HG03060 (cell line): ENCODE measurements at regions not wholly inside any gene's neighbourhood (a gene's known extent, or its start where the extent isn't known, plus 50 kb on each side); places are given as distances from the start of the nearest gene placed in this dataset.
"Not testable (repeated sequence)": the region's sequence is repeated elsewhere in the genome, so short reads cannot be mapped to it uniquely, and the experiment has no call there.

Source experiments
- ATAC-seq: cut with Tn5 transposase; IDR thresholded peaks from one replicate; pipeline ENCODE4 v1.9.1; 2021; ENCODE audit warnings: low read depth, moderate number of reproducible peaks; ENCODE audit not compliant: unreplicated experiment

DNA sequence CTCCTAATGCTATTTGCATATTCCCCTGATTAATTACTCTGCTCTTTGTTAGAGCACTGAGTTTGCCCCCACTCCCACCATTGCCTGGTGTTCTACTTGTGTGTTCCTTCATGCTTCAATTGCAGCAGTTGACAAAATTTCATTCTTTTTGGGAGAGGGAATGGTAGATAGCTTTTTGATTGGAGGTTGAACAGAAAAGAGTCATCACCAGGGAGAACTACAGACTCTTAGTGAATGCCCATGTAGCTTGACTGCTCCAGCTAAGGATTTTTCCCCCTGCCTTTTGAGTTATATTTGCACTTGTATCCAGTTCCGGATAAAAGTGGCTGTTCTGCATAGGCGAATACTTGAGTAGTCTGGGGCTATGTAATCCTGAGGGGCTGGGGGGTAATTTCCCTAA is 183.9 kb downstream of the ETNK1 start:
- no peak for ATAC-seq

DNA sequence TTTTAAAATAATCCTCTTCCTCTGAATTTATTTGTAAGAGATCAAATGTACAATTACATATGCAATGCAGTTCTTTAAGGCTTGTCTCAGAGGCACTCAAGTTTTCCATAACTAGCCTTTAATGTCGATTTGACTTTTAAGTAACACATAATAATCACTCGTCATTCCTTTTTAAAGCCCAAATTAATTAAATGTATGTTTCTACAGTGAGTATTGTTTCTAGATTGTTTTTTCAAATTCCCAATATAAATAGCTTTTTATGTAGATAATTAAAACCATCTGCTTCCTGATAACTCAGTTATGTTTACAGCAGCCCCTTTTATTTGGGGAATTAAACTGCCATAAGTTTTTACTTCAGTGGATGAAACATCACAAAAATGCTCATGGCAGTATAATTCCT is 185.1 kb downstream of the ETNK1 start:
- ATAC-seq = no peak

DNA sequence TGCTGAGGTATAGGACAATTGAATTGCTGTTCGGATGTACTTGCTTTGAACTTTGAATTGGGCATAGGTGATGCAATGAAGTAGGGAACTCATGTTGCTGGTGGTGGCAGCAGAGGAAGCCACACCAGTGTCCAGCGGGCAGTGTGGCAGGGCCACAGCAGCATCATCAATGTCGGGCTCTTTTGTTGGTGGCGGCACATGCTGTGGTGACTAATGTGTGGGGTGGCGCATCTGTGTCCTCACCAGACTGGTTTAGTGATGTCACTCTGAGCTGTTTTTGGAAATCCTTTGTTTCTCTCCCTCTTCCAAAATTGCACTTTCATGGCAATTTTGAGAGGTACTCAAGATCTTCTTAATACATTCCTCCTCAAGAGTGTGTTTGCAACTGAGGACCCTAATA is 187.6 kb downstream of the ETNK1 start:
- ATAC-seq = no peak

DNA sequence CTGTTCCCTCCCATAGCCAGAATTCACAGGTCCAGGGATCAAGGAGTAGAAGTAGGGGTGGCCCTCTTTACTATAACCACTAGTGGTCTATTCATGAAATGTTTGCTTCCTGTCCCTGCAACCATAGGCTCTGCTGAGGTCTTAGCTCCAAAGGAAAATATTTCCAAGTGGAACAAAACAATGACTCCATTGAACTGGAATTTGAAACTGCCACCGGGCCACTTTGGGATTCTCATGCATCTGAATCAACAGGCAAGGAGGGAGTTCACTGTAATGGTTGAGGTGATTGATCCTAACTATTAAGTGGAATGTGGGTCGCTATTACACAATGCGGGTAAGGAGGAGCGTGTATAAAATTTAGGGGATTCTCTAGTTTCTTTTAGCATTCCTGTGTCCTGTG is 197.0 kb downstream of the ETNK1 start:
- ATAC-seq = no peak

DNA sequence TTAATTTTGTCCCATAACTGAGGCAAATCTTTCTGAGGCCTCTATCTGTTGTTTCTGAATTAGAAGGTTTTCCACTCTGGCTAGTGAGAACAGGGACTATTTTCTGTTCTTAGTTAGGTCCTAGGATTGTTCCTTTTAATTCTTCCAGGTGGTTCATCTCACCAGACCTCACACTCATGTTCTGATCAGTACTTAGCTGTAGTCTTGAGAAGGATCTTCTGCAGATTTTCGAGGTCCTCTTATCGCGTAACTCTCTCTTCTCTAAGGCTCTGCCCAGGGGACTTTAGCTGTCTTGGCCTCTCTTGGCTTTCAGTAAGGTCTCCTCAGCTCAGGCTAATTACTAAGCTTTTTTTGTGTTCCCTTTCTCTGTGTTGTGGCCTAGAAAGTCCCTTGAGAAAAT is 201.1 kb downstream of the ETNK1 start:
- ATAC-seq = no peak

DNA sequence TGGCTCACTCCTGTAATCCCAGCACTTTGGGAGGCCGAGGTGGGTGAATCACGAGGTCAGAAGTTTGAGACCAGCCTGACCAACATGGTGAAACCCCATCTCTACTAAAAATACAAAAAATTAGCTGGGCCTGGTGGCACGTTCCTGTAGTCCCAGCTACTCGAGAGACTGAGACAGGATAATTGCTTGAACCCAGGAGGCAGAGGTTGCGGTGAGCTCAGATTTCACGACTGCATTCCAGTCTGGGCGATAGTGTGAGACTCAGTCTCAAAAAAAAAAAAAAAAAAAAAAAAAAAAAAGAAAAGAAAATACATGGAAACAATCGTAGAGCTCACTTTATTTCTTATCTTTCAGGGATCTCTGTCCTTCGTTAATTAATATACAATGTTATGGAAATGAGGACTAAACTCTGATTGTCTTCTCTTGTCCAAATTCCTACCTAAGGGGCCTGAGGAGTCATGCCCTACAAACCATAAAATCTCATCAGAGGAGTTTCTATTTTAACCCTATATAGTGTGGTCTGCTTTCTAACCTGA is 201.5 kb downstream of the ETNK1 start:
- not testable (repeated sequence) for ATAC-seq

DNA sequence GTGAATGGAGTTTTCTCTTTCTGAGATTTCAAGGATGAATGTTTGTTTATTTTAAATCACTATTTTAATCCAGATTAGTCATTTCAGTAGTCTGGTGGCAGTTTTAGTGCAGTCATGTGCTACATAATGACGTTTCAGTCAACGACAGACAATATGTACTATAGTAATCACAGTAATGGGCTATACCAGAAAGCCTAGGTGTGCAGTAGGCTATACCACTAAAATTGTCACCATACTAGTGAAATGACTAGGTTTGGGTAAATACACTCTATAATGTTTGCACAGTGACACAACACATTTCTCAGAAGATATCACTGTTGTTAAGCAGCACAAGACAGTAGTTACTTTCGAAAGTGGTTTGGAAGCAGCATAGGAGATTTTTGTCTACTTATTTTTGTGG is 203.1 kb downstream of the ETNK1 start:
- ATAC-seq = peak; percentile 89

DNA sequence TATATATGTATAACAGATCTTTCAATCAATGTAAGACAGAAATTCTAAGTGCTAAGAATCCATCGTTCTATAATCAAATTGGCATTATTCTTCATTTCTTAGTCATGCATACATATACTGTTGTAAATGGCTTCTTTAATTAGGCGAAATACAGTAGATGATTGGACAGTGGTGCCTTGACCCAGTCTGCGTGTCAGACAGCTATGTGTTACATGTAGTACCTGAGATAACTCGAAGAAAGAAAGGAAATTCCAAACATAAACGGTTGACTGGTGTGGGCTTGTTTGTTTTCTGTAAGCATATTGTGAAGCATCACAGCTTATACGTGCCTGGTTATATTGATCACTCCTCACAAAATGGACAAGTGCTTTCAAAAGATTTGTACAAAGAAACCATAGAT is 210.5 kb downstream of the ETNK1 start:
- ATAC-seq = no peak

DNA sequence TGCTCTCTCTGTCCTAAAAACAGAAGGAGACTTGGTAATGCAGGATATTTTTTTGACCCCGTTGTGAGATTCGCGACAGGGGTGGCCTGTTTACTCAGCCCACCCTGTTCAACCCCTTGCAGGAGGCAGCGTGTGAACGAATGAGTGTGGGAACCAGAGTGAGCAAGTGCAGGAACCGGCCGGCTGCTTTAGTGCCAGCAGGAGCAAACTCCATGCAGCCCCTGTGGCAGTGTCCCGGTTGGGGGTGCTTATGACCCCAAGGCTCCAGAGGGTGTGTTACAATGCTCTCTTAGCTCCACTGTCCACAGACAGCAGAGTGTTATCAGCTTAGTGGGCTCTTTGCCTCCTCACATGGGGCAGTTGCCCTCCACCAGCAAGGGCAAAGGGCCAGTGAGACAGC is 225.2 kb downstream of the ETNK1 start:
- no peak for ATAC-seq

DNA sequence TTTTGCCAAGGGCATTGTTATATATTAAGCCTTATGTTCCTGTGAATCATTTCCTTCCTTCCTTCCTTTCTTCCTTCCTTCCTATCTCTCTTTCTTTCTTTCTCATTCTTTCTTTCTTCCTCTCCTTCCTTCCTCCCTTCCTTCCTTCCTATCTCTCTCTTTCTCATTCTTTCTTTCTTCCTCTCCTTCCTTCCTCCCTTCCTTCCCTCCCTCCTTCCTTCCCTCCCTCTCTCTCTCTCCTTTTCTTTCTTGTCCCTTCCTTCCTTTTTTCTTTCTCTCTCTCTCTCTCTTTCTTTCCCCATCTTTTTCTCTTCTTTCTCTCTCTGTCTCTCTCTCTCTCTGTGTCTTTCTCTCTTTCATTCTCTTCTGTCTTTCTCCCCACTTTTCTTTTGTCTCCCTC is 226.6 kb downstream of the ETNK1 start:
- ATAC-seq = no peak

DNA sequence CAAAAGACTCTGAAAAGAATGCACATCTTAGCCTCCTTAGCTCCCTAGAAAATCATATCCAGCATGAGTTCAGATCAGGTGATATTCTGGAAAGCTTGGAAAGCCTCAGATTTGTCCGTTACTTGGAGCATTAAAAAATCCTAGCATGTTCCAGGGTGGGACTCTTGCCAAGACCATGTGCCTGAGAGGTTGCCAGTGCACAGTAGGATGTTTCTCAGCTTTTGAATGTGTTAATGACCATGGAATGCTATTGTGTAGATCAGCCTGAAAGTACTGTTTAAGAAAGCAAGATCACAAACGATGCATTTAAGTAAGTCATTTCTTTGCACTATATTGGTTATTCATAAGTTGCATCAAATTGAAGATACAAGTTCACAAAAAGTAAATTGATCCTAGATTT is 230.5 kb downstream of the ETNK1 start:
- no peak for ATAC-seq

DNA sequence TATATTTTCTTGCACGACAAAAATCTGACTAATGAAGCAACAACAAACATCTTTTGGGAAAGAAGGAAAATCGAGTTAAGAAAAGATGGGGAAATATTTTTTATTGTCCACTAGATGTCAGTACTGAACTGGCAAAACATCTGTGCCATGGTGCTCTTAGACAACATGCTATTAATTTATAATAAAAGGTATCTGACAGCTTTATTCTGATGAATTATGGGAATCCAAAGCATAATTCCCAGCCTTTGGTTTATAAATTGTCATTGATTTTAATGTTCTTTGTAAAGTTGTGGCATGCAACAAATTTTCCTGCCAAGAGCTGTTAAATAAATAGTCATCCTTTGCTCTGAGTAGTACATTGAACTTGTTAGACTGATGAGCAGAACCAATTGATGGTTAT is 231.2 kb downstream of the ETNK1 start:
- no peak for ATAC-seq

DNA sequence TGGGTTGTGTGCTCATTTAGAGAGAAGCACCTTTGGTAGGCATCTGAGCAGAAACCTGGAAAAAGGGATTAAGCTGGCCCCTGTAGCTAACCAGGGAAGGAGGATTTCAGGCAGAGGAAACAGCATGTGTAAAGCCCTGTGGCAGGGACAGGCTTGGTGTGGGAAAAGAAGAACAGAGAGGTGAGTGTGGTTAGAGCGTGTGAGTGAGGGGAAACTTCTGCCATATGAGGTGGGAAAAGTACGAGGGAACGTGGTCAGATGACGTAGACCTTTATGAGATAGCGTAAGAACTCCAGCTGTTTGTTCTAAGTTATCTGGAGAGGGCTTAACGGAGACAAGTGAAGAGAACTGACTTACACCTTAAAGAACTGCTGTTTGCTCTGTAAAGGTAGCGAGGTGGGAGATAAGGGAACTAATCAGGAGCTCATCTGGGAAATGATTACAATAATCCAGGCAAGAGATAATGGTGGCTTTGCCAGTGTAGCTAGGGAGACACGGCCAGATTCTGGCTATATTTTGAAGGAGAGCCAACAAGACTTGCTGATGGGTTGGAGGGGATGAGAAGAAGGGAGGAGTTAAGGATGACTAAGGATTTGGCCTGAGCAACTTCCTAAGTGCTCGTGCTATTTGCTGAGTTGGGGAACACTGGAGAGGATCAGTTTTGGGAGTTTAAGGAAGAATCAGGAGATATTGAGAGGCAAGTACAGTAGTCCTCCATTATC is 234.0 kb downstream of the ETNK1 start:
- ATAC-seq = no peak

DNA sequence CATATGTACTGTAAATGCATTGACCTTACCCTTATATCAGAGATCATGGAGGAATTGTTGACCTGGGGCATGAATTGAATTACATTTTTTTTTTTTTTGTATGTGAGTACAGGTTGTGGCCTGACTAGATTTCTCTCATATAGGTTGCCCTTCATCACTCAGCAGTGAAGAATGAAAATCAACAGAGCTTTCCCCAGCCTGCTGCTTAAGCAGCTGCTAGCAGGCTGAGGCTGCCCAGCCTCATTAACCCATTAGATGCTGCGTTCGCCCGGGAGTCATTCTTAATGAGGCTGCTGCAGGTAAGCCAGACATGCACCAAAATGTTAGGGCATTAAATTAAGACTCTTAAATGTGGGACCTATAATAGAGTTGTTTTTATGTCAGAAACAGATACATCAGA is 236.0 kb downstream of the ETNK1 start:
- ATAC-seq = no peak

DNA sequence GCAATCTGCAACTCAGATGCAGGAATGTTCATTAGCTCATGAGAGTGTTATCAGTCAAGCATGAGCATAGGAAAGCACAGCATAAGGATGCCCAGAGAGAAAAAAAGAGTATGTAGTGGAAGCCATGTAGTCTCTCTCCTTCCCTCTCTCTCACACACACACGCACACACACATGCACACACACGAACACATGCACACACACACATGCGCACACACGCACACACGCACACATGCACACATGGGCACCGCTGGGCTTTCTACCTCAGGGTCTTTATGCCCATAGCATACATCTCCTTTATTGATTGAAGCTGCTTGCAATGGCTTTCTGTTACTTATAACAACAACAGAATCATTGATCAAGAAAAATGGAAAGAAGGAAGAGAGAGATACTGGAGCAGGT is 240.9 kb downstream of the ETNK1 start:
- ATAC-seq = no peak

DNA sequence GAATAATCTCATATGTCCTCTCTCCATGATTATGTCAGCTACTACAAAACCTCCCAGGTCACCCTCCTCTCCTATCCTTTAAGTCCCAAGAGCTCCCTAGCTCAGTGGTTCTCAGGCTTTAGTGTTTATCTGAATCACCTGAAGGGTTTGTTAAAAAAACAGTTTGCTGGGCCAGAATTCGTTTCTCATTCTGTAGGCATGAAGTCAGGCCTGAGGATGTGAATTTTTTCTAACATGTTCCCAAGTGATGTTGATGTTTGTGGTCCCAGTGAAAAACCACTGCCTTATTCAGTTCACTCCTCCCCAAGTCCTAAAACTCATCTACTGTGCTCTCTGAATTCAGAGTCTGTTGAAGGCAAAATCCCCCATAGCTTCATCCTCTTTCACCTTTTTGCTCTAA is 241.4 kb downstream of the ETNK1 start:
- ATAC-seq = no peak

DNA sequence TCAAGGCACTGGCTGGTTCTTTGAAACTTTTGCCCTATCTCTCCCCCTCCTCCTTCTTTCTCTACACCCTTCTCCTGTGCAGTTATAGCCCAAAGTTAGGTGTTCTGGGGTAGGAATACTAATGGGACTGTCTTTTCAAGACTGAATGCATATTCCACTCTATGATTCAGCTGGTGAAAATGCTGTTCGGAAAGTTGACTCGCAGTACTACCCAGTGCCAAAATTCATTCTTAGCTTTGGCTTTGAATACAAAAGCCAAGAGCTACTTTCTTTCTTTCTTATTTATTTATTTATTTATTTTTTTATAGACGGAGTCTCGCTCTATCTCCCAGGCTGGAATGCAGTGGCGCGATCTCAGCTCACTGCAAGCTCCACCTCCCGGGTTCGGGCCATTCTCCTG is 249.2 kb downstream of the ETNK1 start:
- ATAC-seq = no peak

DNA sequence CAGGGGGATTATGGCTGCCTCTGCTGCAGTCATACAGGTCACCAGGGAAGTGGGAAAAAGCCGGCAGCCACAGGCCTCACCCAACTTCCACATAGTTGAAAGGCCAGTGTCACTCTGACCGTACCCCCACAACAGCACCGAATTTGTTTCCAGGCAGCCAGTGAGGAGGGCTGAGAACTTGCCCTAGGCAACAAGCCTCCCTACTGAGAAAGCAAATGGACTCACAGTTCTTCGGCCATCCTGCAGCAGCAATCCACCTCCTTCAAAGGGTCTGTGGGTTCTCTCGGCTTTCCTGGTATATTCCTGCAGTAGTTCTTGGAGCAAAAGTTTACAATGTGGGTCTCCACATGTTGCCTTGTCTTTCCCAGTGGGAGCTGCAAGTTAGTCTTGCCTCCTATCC is 251.3 kb downstream of the ETNK1 start:
- ATAC-seq = no peak

DNA sequence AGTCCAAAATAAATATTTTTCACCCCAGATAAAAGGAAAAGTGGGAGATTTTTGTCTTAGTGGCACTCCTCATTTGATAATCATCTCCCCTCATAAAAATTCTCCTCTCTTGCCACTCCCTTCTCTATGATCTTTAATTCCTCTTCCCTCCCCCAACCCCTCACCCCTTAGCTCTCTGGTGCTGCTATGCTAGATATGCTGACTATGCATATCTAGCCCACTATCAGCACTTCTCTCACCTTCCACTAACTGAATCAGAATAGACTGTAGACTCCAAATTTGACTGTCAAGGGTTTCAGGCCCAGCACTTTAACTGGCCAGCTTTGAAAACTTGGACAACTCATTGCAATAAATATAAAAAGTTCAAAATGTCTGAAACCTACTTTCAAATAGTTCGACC is 254.2 kb downstream of the ETNK1 start:
- no peak for ATAC-seq

DNA sequence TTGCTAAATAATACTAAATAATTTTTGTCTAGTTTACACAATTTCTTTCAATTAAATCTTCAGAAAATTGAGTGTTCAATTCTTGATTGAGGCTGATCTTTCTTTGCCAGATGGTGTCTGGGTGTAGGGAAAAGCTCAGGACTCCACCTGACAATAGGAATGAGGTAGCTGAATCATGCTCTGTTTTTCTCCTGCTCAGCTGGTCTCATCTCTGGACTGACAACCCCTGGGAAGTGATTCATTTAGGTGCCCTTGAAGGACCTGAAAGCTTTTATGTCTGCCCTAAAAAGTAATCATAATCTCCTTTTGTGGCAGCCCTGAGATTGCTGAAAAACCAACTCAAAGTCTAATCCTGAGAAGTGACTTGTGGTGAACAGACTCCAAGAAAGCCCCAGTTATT is 255.4 kb downstream of the ETNK1 start:
- no peak for ATAC-seq

DNA sequence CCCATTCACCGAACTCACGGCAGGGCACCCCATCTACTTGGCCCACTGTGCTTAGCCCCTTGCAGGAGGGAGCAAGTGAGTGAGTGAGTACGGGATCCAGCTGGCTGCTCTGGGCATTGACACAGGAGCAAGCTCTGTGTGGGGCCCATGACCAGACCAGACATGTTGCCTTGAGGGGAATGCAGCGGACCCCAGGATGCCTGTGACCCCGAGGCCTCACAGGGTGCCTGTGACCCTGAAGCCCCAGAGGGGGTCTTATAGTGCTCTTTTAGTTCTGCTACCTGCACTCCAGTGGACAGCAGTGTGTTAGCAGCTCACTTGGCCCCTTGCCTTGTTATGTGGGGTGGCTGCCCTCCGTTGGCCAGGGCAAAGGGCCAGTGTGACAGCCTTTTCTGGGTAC is 255.8 kb downstream of the ETNK1 start:
- ATAC-seq = no peak

DNA sequence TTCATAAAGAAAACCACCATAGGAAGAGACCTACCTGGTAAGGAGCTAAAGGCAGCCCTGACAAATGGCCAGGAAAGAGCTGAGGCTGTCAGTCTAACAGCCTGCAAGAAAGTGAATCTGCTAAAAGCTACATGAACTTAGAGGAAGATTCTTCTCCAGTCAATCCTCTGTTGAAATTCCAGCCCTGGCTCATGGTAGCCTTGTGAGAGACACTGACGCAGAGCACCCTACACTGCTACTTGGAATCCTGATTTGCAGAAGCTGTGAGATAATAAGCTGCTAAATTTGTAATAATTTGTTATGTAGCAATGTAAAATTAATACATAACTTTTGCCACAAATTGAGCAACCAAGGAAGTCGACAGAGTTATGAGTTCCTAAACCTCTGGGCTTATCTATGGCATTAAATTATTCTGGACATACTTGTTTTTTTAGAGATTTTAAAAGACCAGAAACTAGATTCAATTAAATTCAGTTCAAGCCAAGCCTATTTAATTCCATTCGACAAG is 257.0 kb downstream of the ETNK1 start:
- no peak for ATAC-seq

DNA sequence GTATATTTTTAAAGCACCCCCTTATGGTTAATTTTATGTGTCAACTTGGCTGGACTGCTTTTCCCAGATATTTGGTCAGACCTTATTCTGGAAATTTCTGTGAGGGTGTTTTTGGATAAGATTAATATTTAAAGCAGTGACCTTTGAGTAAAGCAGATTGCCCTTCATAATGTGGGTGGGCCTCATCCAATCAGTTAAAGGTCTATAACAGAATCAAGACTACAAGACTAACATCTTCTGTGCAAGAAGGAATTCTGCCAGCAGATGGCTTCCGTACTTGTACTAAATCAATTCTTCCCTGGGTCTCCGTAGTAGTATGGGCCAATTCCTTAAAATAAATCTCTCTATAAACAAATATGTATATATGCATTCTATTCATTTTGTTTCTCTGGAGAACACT is 257.6 kb downstream of the ETNK1 start:
- no peak for ATAC-seq
